Endometrial microvascular endothelial cells (primary cell): ENCODE measurements at regions not wholly inside any gene's neighbourhood (a gene's known extent, or its start where the extent isn't known, plus 50 kb on each side); places are given as distances from the start of the nearest gene placed in this dataset.
"Not testable (repeated sequence)": the region's sequence is repeated elsewhere in the genome, so short reads cannot be mapped to it uniquely, and the experiment has no call there.

Experiments used
- in situ Hi-C: cut with HindIII; loops from 2 replicates; pipeline ENCODE4 v1.10.0; 2017; ENCODE audit warnings: low sequenced_read_pairs, low pct_unique_long_range_greater_than_20kb; ENCODE audit errors: inconsistent ontology term

- in situ Hi-C loops = no loop called here
Observed at GRCh38 chr3:80010021-80010571, 242.3 kb upstream of the ROBO1 start.

DNA sequence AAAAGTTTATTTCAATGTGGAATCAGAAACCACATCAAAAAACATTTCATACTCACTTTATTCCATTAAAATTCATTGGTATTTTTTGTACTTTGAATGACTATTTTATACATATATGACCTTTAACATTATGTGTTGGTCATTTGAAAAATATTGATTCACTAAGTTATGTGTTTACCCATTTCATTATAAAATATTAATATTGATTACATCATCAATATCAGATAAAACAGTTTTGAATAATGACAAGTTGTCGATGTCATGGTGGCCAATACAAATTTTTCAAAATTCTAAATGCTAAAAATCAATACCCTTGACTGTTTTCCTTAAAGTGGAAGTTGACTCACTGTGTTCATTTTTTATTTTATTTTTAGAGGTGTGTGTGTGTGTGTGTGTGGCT is 239.7 kb upstream of the ROBO1 start:
- in situ Hi-C loops = no loop called here

- in situ Hi-C loops = no loop called here
Observed at GRCh38 chr3:80006315-80006714, 238.5 kb upstream of the ROBO1 start.

DNA sequence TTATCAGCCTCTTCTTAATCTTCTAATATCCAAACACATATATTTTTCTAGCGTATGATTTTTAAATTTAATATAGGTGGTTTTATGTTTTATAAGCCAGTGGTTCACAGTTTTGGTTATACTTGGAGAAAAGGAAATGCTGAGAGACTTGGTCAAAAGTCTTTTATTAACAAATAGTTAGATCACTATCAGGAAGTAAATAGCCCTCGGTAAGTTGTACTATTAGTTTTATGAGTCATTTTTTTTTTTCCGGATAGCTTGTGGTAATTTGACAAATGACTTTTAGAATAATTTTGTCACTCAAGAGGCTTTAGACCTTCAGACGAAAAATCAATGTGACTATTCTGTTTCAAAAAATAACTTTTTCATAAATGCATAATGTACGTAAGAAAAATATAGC is 232.2 kb upstream of the ROBO1 start:
- in situ Hi-C loops = no loop called here

GRCh38 chr3:79994397-79994796 is 226.6 kb upstream of the ROBO1 start:
- in situ Hi-C loops = no loop called here

DNA sequence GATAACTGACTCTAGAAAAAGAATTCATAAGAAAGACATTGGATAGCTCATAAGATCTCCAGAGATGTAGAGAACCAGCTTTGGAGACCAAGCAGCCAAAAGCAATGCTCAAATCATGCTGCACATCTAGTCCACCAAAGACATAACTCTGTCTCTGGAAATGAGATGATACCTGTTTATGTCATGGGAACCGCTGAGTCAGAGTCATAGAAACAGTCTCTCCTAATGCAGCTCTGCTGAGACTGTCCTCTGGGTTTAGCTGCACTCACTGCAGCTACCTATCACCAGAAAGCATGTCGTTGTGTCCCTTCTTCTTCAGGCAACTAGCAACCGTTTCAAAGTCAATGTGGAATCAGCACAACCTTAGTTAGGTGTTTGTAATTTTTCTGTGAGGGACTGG is 218.5 kb upstream of the ROBO1 start:
- in situ Hi-C loops = no loop called here

DNA sequence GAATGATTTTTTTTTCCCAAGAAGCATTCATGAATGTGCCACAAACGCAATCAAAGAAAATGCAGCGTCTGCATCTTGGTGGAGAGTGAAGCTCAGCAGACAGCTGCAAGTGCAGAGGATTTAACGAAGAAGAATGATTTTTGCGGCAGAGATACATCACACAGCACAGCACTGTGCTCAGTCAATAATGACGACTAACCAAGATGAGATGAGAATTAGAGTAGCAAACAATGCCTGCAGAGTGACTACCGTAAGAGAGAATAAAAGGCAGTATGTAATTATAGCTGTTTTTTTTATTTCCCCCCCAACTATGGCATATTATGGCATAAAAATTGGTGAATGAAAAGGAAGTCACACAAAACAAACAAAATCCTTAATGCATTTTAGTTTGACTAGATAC is 218.0 kb upstream of the ROBO1 start:
- in situ Hi-C loops = no loop called here

DNA sequence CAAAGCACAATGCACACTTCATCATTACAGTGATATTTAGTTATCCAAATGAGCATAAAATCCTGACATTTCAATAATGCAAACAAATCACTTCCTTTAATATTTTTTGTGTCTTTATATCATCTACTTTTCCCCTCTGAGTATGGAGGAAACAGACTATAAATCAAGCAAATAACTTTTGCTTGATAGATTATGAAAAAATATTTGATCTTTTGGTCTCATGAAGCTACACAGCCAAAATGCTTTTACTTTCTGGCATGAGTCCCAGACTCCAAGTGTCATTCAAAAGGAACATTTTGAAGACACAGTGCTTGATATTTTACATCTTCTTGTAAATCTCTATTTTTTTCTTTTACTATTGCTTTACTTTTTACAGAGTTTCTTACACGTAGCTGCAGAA is 215.3 kb upstream of the ROBO1 start:
- in situ Hi-C loops = no loop called here

DNA sequence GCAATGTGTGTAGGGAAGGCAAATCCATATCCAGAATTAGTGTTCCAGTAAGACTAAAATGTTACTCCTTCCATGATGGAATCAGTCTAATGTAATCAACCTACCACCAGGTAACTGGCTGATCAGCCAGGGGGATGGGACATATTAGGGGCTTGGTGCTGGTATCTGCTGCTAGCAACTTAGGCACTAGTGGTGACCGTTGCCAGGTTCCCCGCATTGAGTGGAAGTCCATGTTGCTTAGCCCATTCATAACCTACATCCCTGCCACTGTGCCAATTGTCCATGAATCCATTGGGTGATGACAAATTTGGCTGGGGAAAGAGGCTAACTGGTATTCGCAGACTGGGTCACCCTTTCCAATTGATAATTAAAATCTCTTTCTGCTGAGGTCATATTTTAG is 212.2 kb upstream of the ROBO1 start:
- in situ Hi-C loops = no loop called here

DNA sequence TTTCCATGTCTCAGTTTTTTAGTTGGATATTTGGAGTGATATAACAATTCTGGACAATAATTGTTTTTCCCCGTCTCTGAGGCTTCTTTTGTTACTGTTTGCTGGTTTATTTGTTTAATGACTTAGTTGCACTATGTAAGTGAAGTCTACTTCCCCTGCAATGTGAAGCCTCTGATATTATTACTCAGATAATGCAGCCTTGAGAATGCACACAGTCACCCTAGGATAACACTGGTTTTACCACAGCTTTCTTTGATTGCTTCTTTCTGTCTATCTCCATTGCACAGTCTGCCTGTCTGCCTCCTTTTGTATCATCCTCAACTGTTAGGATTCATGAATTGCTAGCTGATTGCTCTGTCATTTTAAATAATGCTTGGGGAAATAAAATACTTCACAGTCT is 208.7 kb upstream of the ROBO1 start:
- in situ Hi-C loops = no loop called here

DNA sequence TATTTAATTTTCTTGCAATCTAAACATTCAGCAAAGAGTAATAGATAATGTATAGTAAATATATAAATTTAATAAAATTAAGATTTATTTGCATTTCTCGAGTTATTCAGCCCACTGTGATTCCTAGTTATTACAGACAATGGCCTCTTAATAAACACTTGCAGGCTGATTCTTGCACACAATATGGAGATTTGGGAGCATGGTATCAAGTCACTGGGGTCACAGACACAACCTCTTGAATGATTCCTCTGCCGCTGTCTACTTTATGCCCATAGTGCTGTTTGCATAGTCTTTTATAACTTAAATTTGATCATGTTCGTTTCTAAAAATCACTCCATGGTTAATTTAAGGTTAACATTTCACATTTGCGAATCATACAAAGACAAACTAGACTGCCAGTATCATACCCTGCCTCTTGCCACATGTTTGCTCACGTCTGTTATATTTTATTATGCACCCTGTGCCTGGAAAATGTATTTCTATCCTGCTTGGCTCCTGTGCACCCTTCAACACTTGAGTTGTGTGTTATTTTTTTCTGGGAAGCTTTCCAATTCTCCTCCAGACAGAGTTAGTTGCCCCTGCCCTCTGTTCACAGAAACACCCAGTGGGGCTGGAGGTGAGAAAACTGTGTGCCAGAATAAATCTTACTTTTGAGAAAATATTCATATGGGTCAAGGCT is 206.3 kb upstream of the ROBO1 start:
- in situ Hi-C loops = no loop called here

- in situ Hi-C loops = no loop called here
Observed at GRCh38 chr3:79973482-79973881, 205.7 kb upstream of the ROBO1 start.

- in situ Hi-C loops = no loop called here
Observed at GRCh38 chr3:79968418-79968817, 200.6 kb upstream of the ROBO1 start.

DNA sequence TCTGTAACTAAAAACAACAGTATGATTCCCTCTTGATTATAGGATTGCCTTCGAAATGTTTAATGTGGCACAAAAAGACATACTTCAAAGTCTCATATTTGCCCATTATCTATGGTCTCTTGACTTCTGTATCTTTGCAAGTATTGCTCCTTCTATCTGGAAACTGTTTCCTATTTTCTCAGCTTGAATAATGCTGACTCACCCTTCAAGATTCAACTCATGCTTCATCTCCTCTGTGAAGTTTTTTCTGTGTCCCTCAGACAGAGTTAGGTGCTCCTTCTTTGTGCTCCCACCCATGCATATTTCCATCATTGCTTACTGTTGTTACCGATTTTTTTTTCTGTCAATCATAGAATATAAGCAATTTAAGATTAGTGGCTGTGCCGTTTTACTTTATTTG is 192.8 kb upstream of the ROBO1 start:
- in situ Hi-C loops = no loop called here

GRCh38 chr3:79957066-79957465 is 189.3 kb upstream of the ROBO1 start:
- in situ Hi-C loops = no loop called here

GRCh38 chr3:79954756-79955155 is 187.0 kb upstream of the ROBO1 start:
- in situ Hi-C loops = no loop called here

DNA sequence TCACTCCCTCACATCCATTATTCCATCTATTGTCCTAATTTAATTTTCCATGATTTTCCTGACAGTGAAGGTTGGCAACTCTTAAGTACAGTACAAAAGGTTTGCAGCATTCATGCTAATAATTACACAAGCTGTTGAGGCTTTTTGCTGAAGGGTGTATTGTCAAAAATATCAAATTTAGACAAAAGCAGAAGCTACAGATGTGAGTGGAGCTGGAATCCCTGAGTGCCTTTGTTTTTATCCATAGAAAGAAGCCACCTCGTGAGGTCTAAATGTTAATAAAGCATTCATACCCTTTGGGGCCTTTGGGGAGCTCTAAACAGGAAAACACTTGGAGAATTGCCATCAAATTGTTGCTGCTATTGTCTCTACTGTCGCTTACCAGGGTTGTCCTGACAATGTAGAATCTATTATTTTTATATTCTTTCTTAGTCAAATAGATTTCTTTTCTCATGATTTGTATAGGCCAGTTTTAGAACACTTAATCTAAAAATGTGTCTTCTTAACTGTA is 185.8 kb upstream of the ROBO1 start:
- in situ Hi-C loops = no loop called here

GRCh38 chr3:79951426-79951825 is 183.6 kb upstream of the ROBO1 start:
- in situ Hi-C loops = not testable (repeated sequence)

DNA sequence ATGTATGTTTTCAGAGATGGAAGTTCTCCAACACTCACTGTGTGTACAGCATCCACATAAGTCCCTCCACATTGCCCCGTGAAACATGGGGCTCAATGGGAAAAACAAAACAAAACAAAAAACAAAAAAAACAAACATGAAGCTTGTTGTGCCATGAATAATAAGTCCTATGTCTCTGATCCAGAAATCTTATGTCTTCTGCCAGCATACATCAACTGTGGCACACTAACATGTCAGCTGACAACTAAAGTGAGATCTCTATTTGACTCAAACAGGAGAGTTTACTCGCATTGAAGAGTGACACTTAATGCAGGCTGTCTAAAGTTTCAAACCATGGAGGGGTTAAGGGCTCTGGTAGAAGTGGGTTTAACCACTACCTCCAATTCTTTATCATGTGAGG is 180.2 kb upstream of the ROBO1 start:
- in situ Hi-C loops = no loop called here

DNA sequence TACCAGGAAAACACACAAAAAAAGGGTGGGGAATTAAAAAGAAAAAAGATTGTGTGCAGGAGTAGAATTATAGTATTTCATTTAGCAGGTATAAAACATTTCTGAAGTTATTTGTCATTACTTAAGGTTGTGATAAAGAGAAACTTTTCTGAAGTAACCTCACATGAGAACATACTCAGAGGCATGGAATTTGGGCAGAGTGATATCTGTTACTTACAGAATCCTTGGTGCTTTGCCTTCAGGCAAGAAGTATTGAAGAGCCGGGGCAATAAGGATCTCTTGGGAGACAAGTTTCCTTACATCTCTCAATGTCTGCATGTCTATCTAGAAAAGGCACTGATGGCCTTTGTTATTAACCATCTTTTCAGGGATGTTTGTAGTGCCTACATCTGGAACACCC is 179.7 kb upstream of the ROBO1 start:
- in situ Hi-C loops = no loop called here

DNA sequence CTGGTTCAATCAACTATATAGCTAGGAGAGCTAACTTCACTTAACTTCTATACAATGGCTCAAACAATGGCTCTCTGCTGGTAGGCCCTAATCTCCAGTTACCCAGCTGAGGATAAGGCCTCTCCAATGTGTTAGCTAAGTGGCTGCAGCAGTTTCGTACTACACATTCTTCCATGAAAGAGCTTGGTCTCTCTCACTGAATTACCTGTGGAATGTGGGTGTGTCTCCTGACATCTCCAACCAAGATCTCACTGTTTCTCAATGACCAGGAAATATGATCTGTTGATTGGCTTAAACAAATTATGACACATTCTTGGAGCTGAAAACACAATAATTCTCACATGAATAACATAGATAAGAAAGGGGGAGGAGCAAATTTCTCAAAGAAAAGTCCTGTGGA is 169.8 kb upstream of the ROBO1 start:
- in situ Hi-C loops = no loop called here
